ENCODE measurements at regions not wholly inside any gene's neighbourhood (a gene's known extent, or its start where the extent isn't known, plus 50 kb on each side); places are given as distances from the start of the nearest gene placed in this dataset.

DNA sequence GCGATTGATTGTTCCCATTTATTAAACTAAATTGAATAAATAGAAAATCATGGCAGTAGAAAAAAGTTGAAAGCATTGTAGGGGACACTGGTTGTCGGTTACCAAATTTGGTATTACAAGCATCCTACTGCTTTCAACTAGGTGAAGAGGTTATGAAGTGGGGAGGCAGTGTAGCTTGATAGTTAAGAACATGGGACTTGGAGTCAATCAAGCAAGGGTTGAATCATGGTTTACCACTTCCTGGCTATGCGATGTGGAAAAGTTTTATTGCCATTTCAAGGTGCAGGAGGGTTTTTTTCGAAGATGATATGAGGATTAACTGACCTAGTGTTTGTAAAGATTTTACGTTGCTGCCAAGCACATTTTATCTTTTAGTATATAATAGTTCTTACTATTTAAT, 318.2 kb upstream of the KCNH8 start:
- TF ChIP-seq, protein P1, sequence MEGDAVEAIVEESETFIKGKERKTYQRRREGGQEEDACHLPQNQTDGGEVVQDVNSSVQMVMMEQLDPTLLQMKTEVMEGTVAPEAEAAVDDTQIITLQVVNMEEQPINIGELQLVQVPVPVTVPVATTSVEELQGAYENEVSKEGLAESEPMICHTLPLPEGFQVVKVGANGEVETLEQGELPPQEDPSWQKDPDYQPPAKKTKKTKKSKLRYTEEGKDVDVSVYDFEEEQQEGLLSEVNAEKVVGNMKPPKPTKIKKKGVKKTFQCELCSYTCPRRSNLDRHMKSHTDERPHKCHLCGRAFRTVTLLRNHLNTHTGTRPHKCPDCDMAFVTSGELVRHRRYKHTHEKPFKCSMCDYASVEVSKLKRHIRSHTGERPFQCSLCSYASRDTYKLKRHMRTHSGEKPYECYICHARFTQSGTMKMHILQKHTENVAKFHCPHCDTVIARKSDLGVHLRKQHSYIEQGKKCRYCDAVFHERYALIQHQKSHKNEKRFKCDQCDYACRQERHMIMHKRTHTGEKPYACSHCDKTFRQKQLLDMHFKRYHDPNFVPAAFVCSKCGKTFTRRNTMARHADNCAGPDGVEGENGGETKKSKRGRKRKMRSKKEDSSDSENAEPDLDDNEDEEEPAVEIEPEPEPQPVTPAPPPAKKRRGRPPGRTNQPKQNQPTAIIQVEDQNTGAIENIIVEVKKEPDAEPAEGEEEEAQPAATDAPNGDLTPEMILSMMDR (IDR thresholded peaks at IDR 0.05), result no peak
- no peak for TF ChIP-seq EP300 (IDR thresholded peaks at IDR 0.05)

Data from sigmoid colon (tissue), 4 donors.